ENCODE measurements at regions not wholly inside any gene's neighbourhood (a gene's known extent, or its start where the extent isn't known, plus 50 kb on each side); places are given as distances from the start of the nearest gene placed in this dataset.

- ChIA-PET CTCF (no interaction called here), POLR2A (no interaction called here)
- WGBS (ENCODE audit: insufficient coverage): no CpG with 5 or more reads among the region's 2 CpGs
Measured at GRCh38 chr6:66553441-66553840, 846.4 kb upstream of the EYS start.

GRCh38 chr6:66538551-66539135 is 831.6 kb upstream of the EYS start:
- H3K4me1 ChIP-seq (ENCODE audit: control extremely low read depth in 1 of 4, control insufficient read depth in 4 of 4, insufficient read depth in 4 of 4, low read length in 3 of 4): peaks cover 0 to 4% (median 0%) of the 10 kb centered on the region in 4 experiments
- no peak overlapping the region for H3K27ac ChIP-seq (ENCODE audit: insufficient read depth in 1 of 2, low read depth in 1 of 2, low read length in 2 of 2, poor library complexity in 1 of 2, severe bottlenecking in 2 of 2)
- H3K4me3 ChIP-seq (ENCODE audit: control insufficient read depth in 1 of 7, extremely low read depth in 1 of 7, insufficient read depth in 4 of 7, low read depth in 2 of 7, low read length in 6 of 7): no peak overlapping the region
- WGBS (ENCODE audit: insufficient coverage): no CpG with 5 or more reads among the region's 1 CpG
- H3K9me3 ChIP-seq (ENCODE audit: control extremely low read depth in 1 of 5, control insufficient read depth in 4 of 5, insufficient read depth in 2 of 5, low read depth in 1 of 5, low read length in 4 of 5): peaks cover 0 to 2% (median 0%) of the 10 kb centered on the region in 5 experiments
- POLR2A ChIA-PET: no interaction called here
- H3K36me3 ChIP-seq (ENCODE audit: control insufficient read depth in 4 of 4, insufficient read depth in 4 of 4, low read length in 3 of 4): no peaks in the 10 kb centered on the region
- DNase-seq: no peak
- H3K27me3 ChIP-seq (replicated peaks in 2 of 5; ENCODE audit: control insufficient read depth in 4 of 5, insufficient read depth in 5 of 5, low read length in 4 of 5): no peaks in the 10 kb centered on the region
- CTCF ChIA-PET: no interaction called here

More at GRCh38 chr6:66553441-66553840, 846.4 kb upstream of the EYS start:
- Histone ChIP-seq H3K27ac (ENCODE audit: insufficient read depth in 1 of 2, low read depth in 1 of 2, low read length in 2 of 2, poor library complexity in 1 of 2, severe bottlenecking in 2 of 2) (no peak overlapping the region), H3K4me3 (ENCODE audit: control insufficient read depth in 1 of 7, extremely low read depth in 1 of 7, insufficient read depth in 4 of 7, low read depth in 2 of 7, low read length in 6 of 7) (no peak overlapping the region), H3K36me3 (ENCODE audit: control insufficient read depth in 4 of 4, insufficient read depth in 4 of 4, low read length in 3 of 4) (no peaks in the 10 kb centered on the region), H3K9me3 (ENCODE audit: control extremely low read depth in 1 of 5, control insufficient read depth in 4 of 5, insufficient read depth in 2 of 5, low read depth in 1 of 5, low read length in 4 of 5) (peaks cover 0 to 5% (median 0%) of the 10 kb centered on the region in 5 experiments), H3K4me1 (ENCODE audit: control extremely low read depth in 1 of 4, control insufficient read depth in 4 of 4, insufficient read depth in 4 of 4, low read length in 3 of 4) (no peaks in the 10 kb centered on the region), H3K27me3 (replicated peaks in 2 of 5; ENCODE audit: control insufficient read depth in 4 of 5, insufficient read depth in 5 of 5, low read length in 4 of 5) (no peaks in the 10 kb centered on the region)
- no peak for DNase-seq

- DNase-seq: peak in 1 of 3 donors; percentile 6
- Histone ChIP-seq H3K4me3 (ENCODE audit: control insufficient read depth in 1 of 7, extremely low read depth in 1 of 7, insufficient read depth in 4 of 7, low read depth in 2 of 7, low read length in 6 of 7) (no peak overlapping the region), H3K27ac (ENCODE audit: insufficient read depth in 1 of 2, low read depth in 1 of 2, low read length in 2 of 2, poor library complexity in 1 of 2, severe bottlenecking in 2 of 2) (no peak overlapping the region), H3K36me3 (ENCODE audit: control insufficient read depth in 4 of 4, insufficient read depth in 4 of 4, low read length in 3 of 4) (no peaks in the 10 kb centered on the region), H3K9me3 (ENCODE audit: control extremely low read depth in 1 of 5, control insufficient read depth in 4 of 5, insufficient read depth in 2 of 5, low read depth in 1 of 5, low read length in 4 of 5) (no peaks in the 10 kb centered on the region), H3K27me3 (replicated peaks in 2 of 5; ENCODE audit: control insufficient read depth in 4 of 5, insufficient read depth in 5 of 5, low read length in 4 of 5) (no peaks in the 10 kb centered on the region), H3K4me1 (ENCODE audit: control extremely low read depth in 1 of 4, control insufficient read depth in 4 of 4, insufficient read depth in 4 of 4, low read length in 3 of 4) (peaks cover 0 to 4% (median 0%) of the 10 kb centered on the region in 4 experiments)
- 0% methylated on average over 2 of the region's 4 CpGs for WGBS (ENCODE audit: insufficient coverage)
- ChIA-PET POLR2A (no interaction called here), CTCF (no interaction called here)
Measured at GRCh38 chr6:66533921-66534404, 826.9 kb upstream of the EYS start.

DNA sequence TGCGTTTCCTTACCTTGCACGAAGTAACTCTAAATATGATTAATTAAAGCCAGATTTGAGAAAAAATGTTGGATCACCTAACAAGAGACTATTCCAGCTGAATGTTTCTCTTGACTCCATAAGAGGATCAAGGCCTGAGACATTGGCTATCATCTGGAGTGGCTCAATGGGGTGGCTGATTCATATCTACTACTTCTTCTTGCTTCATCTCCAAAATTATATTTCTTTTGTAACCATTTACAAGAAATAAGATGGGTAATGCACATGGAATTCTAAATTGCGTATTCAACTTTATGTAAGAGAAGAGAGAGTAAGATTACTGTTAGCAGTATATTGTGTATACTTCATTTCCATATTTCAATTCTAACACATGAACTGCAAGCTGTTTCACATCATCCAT is 819.0 kb upstream of the EYS start:
- H3K9me3 ChIP-seq (ENCODE audit: control extremely low read depth in 1 of 5, control insufficient read depth in 4 of 5, insufficient read depth in 2 of 5, low read depth in 1 of 5, low read length in 4 of 5): no peaks in the 10 kb centered on the region
- H3K4me1 ChIP-seq (ENCODE audit: control extremely low read depth in 1 of 4, control insufficient read depth in 4 of 4, insufficient read depth in 4 of 4, low read length in 3 of 4): no peaks in the 10 kb centered on the region
- H3K36me3 ChIP-seq (ENCODE audit: control insufficient read depth in 4 of 4, insufficient read depth in 4 of 4, low read length in 3 of 4): no peaks in the 10 kb centered on the region
- ChIA-PET POLR2A (no interaction called here), CTCF (interaction anchor here (0.6 kb wide), 1 partner anchor 473 kb away, joined by 3 read pairs; no protein-coding TSS in a partner anchor)
- H3K4me3 ChIP-seq (ENCODE audit: control insufficient read depth in 1 of 7, extremely low read depth in 1 of 7, insufficient read depth in 4 of 7, low read depth in 2 of 7, low read length in 6 of 7): no peak overlapping the region
- DNase-seq: no peak
- 94% methylated on average over 2 of the region's 3 CpGs for WGBS (ENCODE audit: insufficient coverage)
- H3K27me3 ChIP-seq (replicated peaks in 2 of 5; ENCODE audit: control insufficient read depth in 4 of 5, insufficient read depth in 5 of 5, low read length in 4 of 5): no peaks in the 10 kb centered on the region
- H3K27ac ChIP-seq (ENCODE audit: insufficient read depth in 1 of 2, low read depth in 1 of 2, low read length in 2 of 2, poor library complexity in 1 of 2, severe bottlenecking in 2 of 2): no peak overlapping the region

DNA sequence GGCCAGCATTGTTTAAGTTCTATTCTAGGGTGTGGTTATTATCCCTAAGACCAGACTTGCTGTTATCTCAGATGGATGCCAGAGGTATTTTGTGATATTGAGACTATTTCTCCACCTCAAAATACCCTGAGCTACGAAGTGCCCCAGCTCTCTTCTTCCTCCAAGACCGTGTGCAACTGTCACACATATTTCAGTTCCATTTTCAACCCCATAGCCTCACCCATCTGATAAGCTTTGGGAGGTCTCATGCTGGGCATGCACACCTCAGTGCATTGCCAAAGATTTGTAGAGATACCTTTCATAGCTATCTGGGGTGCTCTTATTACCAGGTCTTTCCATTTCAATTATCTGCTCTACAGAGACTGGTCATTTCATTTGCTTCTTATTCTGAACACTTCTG is 815.8 kb upstream of the EYS start:
- ChIA-PET CTCF (no interaction called here), POLR2A (no interaction called here)
- no peaks in the 10 kb centered on the region for H3K27me3 ChIP-seq (replicated peaks in 2 of 5; ENCODE audit: control insufficient read depth in 4 of 5, insufficient read depth in 5 of 5, low read length in 4 of 5)
- no peak overlapping the region for H3K4me3 ChIP-seq (ENCODE audit: control insufficient read depth in 1 of 7, extremely low read depth in 1 of 7, insufficient read depth in 4 of 7, low read depth in 2 of 7, low read length in 6 of 7)
- no peaks in the 10 kb centered on the region for H3K9me3 ChIP-seq (ENCODE audit: control extremely low read depth in 1 of 5, control insufficient read depth in 4 of 5, insufficient read depth in 2 of 5, low read depth in 1 of 5, low read length in 4 of 5)
- H3K4me1 ChIP-seq (ENCODE audit: control extremely low read depth in 1 of 4, control insufficient read depth in 4 of 4, insufficient read depth in 4 of 4, low read length in 3 of 4): no peaks in the 10 kb centered on the region
- no peak for DNase-seq
- H3K27ac ChIP-seq (ENCODE audit: insufficient read depth in 1 of 2, low read depth in 1 of 2, low read length in 2 of 2, poor library complexity in 1 of 2, severe bottlenecking in 2 of 2): no peak overlapping the region
- 100% methylated on average over 2 of the region's 2 CpGs for WGBS (ENCODE audit: insufficient coverage)
- no peaks in the 10 kb centered on the region for H3K36me3 ChIP-seq (ENCODE audit: control insufficient read depth in 4 of 4, insufficient read depth in 4 of 4, low read length in 3 of 4)

DNA sequence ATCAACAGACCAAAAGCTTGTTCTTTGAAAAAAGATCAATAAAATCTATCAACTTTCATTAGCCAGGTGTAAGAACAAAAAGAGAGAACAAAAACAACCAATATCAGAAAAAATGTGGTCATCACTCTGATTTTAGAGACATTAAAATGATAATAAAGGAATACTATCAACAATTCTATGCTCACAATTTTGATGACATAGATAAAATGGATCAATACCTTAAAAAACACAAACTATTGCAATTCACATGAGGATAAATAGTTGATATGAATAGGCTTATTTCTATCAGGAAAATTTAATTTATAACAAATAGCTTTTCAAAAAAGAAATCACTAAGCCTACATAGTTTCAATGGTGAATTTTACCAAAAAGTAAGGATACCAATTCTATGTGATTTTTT is 809.4 kb upstream of the EYS start:
- no peak for DNase-seq

GRCh38 chr6:66508433-66508832 is 801.4 kb upstream of the EYS start:
- H3K4me1 ChIP-seq (ENCODE audit: control extremely low read depth in 1 of 4, control insufficient read depth in 4 of 4, insufficient read depth in 4 of 4, low read length in 3 of 4): no peaks in the 10 kb centered on the region
- no peaks in the 10 kb centered on the region for H3K9me3 ChIP-seq (ENCODE audit: control extremely low read depth in 1 of 5, control insufficient read depth in 4 of 5, insufficient read depth in 2 of 5, low read depth in 1 of 5, low read length in 4 of 5)
- WGBS (ENCODE audit: insufficient coverage): 100% methylated on average over 1 of the region's 3 CpGs
- POLR2A ChIA-PET: no interaction called here
- no peak overlapping the region for H3K27ac ChIP-seq (ENCODE audit: insufficient read depth in 1 of 2, low read depth in 1 of 2, low read length in 2 of 2, poor library complexity in 1 of 2, severe bottlenecking in 2 of 2)
- H3K36me3 ChIP-seq (ENCODE audit: control insufficient read depth in 4 of 4, insufficient read depth in 4 of 4, low read length in 3 of 4): no peaks in the 10 kb centered on the region
- no peaks in the 10 kb centered on the region for H3K27me3 ChIP-seq (replicated peaks in 2 of 5; ENCODE audit: control insufficient read depth in 4 of 5, insufficient read depth in 5 of 5, low read length in 4 of 5)
- DNase-seq: no peak
- CTCF ChIA-PET: no interaction called here
- H3K4me3 ChIP-seq (ENCODE audit: control insufficient read depth in 1 of 7, extremely low read depth in 1 of 7, insufficient read depth in 4 of 7, low read depth in 2 of 7, low read length in 6 of 7): no peak overlapping the region

More for the DNA sequence above, 809.4 kb upstream of the EYS start:
- ChIA-PET POLR2A (no interaction called here), CTCF (no interaction called here)
- Histone ChIP-seq H3K4me1 (ENCODE audit: control extremely low read depth in 1 of 4, control insufficient read depth in 4 of 4, insufficient read depth in 4 of 4, low read length in 3 of 4) (no peaks in the 10 kb centered on the region), H3K4me3 (ENCODE audit: control insufficient read depth in 1 of 7, extremely low read depth in 1 of 7, insufficient read depth in 4 of 7, low read depth in 2 of 7, low read length in 6 of 7) (no peak overlapping the region), H3K27me3 (replicated peaks in 2 of 5; ENCODE audit: control insufficient read depth in 4 of 5, insufficient read depth in 5 of 5, low read length in 4 of 5) (no peaks in the 10 kb centered on the region), H3K36me3 (ENCODE audit: control insufficient read depth in 4 of 4, insufficient read depth in 4 of 4, low read length in 3 of 4) (no peaks in the 10 kb centered on the region), H3K9me3 (ENCODE audit: control extremely low read depth in 1 of 5, control insufficient read depth in 4 of 5, insufficient read depth in 2 of 5, low read depth in 1 of 5, low read length in 4 of 5) (no peaks in the 10 kb centered on the region), H3K27ac (ENCODE audit: insufficient read depth in 1 of 2, low read depth in 1 of 2, low read length in 2 of 2, poor library complexity in 1 of 2, severe bottlenecking in 2 of 2) (no peak overlapping the region)

Measured in common myeloid progenitor, CD34-positive (primary cell).